Stomach smooth muscle (tissue), 2 donors: ENCODE measurements at regions not wholly inside any gene's neighbourhood (a gene's known extent, or its start where the extent isn't known, plus 50 kb on each side); places are given as distances from the start of the nearest gene placed in this dataset.

ENCODE experiments used
- H3K27ac ChIP-seq: one replicate; pipeline ENCODE4 v1.7.0; 2013; ENCODE audit warnings: mild to moderate bottlenecking, low read length, inconsistent platforms
- H3K27me3 ChIP-seq, 2 donors: one replicate each; pipeline ENCODE4 v1.7.0; 2013; ENCODE audit warnings: low read length in 2 of 2; ENCODE audit not compliant: insufficient read depth in 2 of 2, control insufficient read depth in 1 of 2
- H3K36me3 ChIP-seq, 2 donors: one replicate each; pipeline ENCODE4 v1.7.0; 2013; ENCODE audit warnings: low read length in 2 of 2; ENCODE audit not compliant: control insufficient read depth in 2 of 2, insufficient read depth in 2 of 2
- H3K4me1 ChIP-seq: one replicate; pipeline ENCODE4 v1.7.0; 2013; ENCODE audit warnings: low read length; ENCODE audit not compliant: control insufficient read depth, insufficient read depth
- H3K4me3 ChIP-seq, 2 donors: one replicate each; pipeline ENCODE4 v1.7.0; 2013; ENCODE audit warnings: low read length in 2 of 2
- H3K9ac ChIP-seq, 2 donors: one replicate each; pipeline ENCODE4 v1.7.0; 2013; ENCODE audit warnings: low read length in 2 of 2, mild to moderate bottlenecking in 1 of 2
- H3K9me3 ChIP-seq, 2 donors: one replicate each; pipeline ENCODE4 v1.7.0; 2013; ENCODE audit warnings: low read length in 2 of 2; ENCODE audit not compliant: control insufficient read depth in 2 of 2
- donor health status: healthy.
- donor health status: Pancreatic carcinoma.

- no peaks in the 10 kb centered on the region for H3K27me3 ChIP-seq
- no peak overlapping the region for H3K4me3 ChIP-seq
- H3K27ac ChIP-seq: no peak overlapping the region
- H3K36me3 ChIP-seq: no peaks in the 10 kb centered on the region
- H3K9me3 ChIP-seq: no peaks in the 10 kb centered on the region
- no peak overlapping the region for H3K9ac ChIP-seq
- no peaks in the 10 kb centered on the region for H3K4me1 ChIP-seq
Observed at GRCh38 chr5:145220481-145220880, 614.7 kb downstream of the PRELID2 start.

- H3K4me1 ChIP-seq: no peaks in the 10 kb centered on the region
- no peaks in the 10 kb centered on the region for H3K9me3 ChIP-seq
- no peak overlapping the region for H3K27ac ChIP-seq
- no peaks in the 10 kb centered on the region for H3K27me3 ChIP-seq
- H3K36me3 ChIP-seq: no peaks in the 10 kb centered on the region
- no peak overlapping the region for H3K4me3 ChIP-seq
- no peak overlapping the region for H3K9ac ChIP-seq
Observed at GRCh38 chr5:145218982-145219381, 616.2 kb downstream of the PRELID2 start.

- no peak overlapping the region for H3K4me3 ChIP-seq
- no peaks in the 10 kb centered on the region for H3K4me1 ChIP-seq
- no peaks in the 10 kb centered on the region for H3K27me3 ChIP-seq
- H3K27ac ChIP-seq: no peak overlapping the region
- no peaks in the 10 kb centered on the region for H3K36me3 ChIP-seq
- no peaks in the 10 kb centered on the region for H3K9me3 ChIP-seq
- H3K9ac ChIP-seq: no peak overlapping the region
Observed at GRCh38 chr5:145218019-145218418, 617.1 kb downstream of the PRELID2 start.

GRCh38 chr5:145210020-145210419, 625.1 kb downstream of the PRELID2 start:
- H3K4me1 ChIP-seq: no peaks in the 10 kb centered on the region
- H3K36me3 ChIP-seq: no peaks in the 10 kb centered on the region

GRCh38 chr5:145205546-145205945, 629.6 kb downstream of the PRELID2 start:
- Histone ChIP-seq H3K9ac (no peak overlapping the region), H3K4me1 (no peaks in the 10 kb centered on the region), H3K27ac (no peak overlapping the region), H3K36me3 (no peaks in the 10 kb centered on the region), H3K9me3 (no peaks in the 10 kb centered on the region), H3K4me3 (no peak overlapping the region), H3K27me3 (no peaks in the 10 kb centered on the region)

More at GRCh38 chr5:145210020-145210419, 625.1 kb downstream of the PRELID2 start:
- H3K4me3 ChIP-seq: no peak overlapping the region
- no peak overlapping the region for H3K27ac ChIP-seq
- H3K27me3 ChIP-seq: no peaks in the 10 kb centered on the region
- no peaks in the 10 kb centered on the region for H3K9me3 ChIP-seq
- no peak overlapping the region for H3K9ac ChIP-seq

- Histone ChIP-seq H3K9me3 (no peaks in the 10 kb centered on the region), H3K27me3 (no peaks in the 10 kb centered on the region), H3K4me1 (no peaks in the 10 kb centered on the region)
Observed at GRCh38 chr5:145204743-145205142, 630.4 kb downstream of the PRELID2 start.

GRCh38 chr5:145203193-145203592, 631.9 kb downstream of the PRELID2 start:
- Histone ChIP-seq H3K9ac (no peak overlapping the region), H3K27ac (no peak overlapping the region), H3K4me1 (no peaks in the 10 kb centered on the region), H3K4me3 (no peak overlapping the region), H3K27me3 (no peaks in the 10 kb centered on the region), H3K9me3 (no peaks in the 10 kb centered on the region), H3K36me3 (no peaks in the 10 kb centered on the region)

More at GRCh38 chr5:145204743-145205142, 630.4 kb downstream of the PRELID2 start:
- no peak overlapping the region for H3K27ac ChIP-seq
- H3K9ac ChIP-seq: no peak overlapping the region
- no peaks in the 10 kb centered on the region for H3K36me3 ChIP-seq
- H3K4me3 ChIP-seq: no peak overlapping the region

GRCh38 chr5:145198525-145199260, 636.4 kb downstream of the PRELID2 start:
- Histone ChIP-seq H3K9me3 (no peaks in the 10 kb centered on the region), H3K27me3 (no peaks in the 10 kb centered on the region), H3K27ac (no peak overlapping the region), H3K9ac (no peak overlapping the region), H3K4me1 (no peaks in the 10 kb centered on the region), H3K36me3 (no peaks in the 10 kb centered on the region), H3K4me3 (no peak overlapping the region)

- H3K27me3 ChIP-seq: no peaks in the 10 kb centered on the region
- H3K9me3 ChIP-seq: no peaks in the 10 kb centered on the region
- no peak overlapping the region for H3K27ac ChIP-seq
- no peak overlapping the region for H3K4me3 ChIP-seq
- no peaks in the 10 kb centered on the region for H3K36me3 ChIP-seq
- H3K9ac ChIP-seq: no peak overlapping the region
- no peaks in the 10 kb centered on the region for H3K4me1 ChIP-seq
Observed at GRCh38 chr5:145189746-145190145, 645.4 kb downstream of the PRELID2 start.

GRCh38 chr5:145180371-145180770, 654.8 kb downstream of the PRELID2 start:
- no peaks in the 10 kb centered on the region for H3K9me3 ChIP-seq
- no peak overlapping the region for H3K27ac ChIP-seq
- no peak overlapping the region for H3K9ac ChIP-seq
- H3K36me3 ChIP-seq: no peaks in the 10 kb centered on the region
- H3K27me3 ChIP-seq: no peaks in the 10 kb centered on the region
- no peaks in the 10 kb centered on the region for H3K4me1 ChIP-seq
- H3K4me3 ChIP-seq: no peak overlapping the region

GRCh38 chr5:145178641-145179523, 656.3 kb downstream of the PRELID2 start:
- Histone ChIP-seq H3K27me3 (no peaks in the 10 kb centered on the region), H3K9ac (no peak overlapping the region), H3K4me1 (no peaks in the 10 kb centered on the region), H3K36me3 (no peaks in the 10 kb centered on the region), H3K4me3 (no peak overlapping the region), H3K27ac (no peak overlapping the region), H3K9me3 (no peaks in the 10 kb centered on the region)
